ENCODE measurements at regions not wholly inside any gene's neighbourhood (a gene's known extent, or its start where the extent isn't known, plus 50 kb on each side); places are given as distances from the start of the nearest gene placed in this dataset.

DNA sequence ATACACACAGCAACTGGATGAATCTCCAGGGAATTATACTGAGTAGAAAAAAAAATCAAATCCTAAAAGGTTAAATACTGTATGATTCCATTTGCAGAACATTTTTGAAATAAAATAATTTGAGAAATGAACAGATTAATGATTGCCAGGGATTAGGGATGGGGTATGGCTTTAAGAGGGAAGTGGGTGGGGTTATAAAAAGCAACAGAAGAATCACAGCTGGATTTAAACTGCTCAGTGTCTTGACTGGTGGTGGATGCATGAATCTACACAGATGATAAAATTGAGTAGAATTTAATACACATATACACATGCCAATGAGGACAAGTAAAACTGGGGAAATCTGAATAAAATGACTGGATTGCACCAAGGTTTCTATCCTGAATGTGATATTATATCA, 79.7 kb upstream of the GOLGA8B start:
- TF ChIP-seq, protein P1, sequence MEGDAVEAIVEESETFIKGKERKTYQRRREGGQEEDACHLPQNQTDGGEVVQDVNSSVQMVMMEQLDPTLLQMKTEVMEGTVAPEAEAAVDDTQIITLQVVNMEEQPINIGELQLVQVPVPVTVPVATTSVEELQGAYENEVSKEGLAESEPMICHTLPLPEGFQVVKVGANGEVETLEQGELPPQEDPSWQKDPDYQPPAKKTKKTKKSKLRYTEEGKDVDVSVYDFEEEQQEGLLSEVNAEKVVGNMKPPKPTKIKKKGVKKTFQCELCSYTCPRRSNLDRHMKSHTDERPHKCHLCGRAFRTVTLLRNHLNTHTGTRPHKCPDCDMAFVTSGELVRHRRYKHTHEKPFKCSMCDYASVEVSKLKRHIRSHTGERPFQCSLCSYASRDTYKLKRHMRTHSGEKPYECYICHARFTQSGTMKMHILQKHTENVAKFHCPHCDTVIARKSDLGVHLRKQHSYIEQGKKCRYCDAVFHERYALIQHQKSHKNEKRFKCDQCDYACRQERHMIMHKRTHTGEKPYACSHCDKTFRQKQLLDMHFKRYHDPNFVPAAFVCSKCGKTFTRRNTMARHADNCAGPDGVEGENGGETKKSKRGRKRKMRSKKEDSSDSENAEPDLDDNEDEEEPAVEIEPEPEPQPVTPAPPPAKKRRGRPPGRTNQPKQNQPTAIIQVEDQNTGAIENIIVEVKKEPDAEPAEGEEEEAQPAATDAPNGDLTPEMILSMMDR (conservative IDR thresholded peaks at IDR 0.05; ENCODE audit: low read depth, low read length): no peak
- Histone ChIP-seq H3K4me2 (no peak overlapping the region), H3K4me3 (IDR thresholded peaks at IDR 0.05; ENCODE audit: insufficient read depth, low read depth, low read length) (no peak overlapping the region), H3K4me1 (ENCODE audit: low read depth, poor library complexity, severe bottlenecking) (no peaks in the 10 kb centered on the region), H3K27me3 (ENCODE audit: insufficient read depth, low read depth) (no peaks in the 10 kb centered on the region), H2AFZ (ENCODE audit: low read depth) (no peak overlapping the region), H3K9ac (no peak overlapping the region), H3K36me3 (ENCODE audit: insufficient read depth) (no peaks in the 10 kb centered on the region), H3K79me2 (ENCODE audit: insufficient read depth, low read depth) (no peaks in the 10 kb centered on the region), H4K20me1 (ENCODE audit: insufficient read depth) (no peaks in the 10 kb centered on the region), H3K27ac (no peak overlapping the region)

DNA sequence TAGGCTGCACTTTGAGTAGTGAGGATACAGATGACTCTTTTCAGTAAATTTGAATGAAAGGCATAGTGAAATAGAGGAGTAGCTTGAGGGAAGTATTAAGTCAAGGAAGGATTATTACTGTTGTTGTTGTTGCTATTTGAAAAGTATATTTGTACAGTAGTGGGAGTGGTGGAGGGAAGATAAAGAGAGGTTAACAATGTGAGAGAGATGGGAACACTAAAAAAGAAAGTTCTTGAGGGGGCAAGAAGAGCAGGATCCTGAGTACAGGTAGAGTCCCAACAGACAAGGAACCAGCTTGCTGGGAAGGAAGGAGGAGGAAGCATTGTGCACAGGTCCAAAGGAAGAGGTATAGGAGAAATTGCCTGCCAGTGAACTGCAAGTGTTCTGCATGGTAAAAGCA, 75.6 kb upstream of the GOLGA8B start:
- TF ChIP-seq, protein P1 (conservative IDR thresholded peaks at IDR 0.05; ENCODE audit: low read depth, low read length): no peak
- Histone ChIP-seq H3K27ac (no peak overlapping the region), H3K4me3 (IDR thresholded peaks at IDR 0.05; ENCODE audit: insufficient read depth, low read depth, low read length) (no peak overlapping the region), H3K79me2 (ENCODE audit: insufficient read depth, low read depth) (no peaks in the 10 kb centered on the region), H3K4me1 (ENCODE audit: low read depth, poor library complexity, severe bottlenecking) (no peaks in the 10 kb centered on the region), H4K20me1 (ENCODE audit: insufficient read depth) (no peaks in the 10 kb centered on the region), H3K9ac (no peak overlapping the region), H3K27me3 (ENCODE audit: insufficient read depth, low read depth) (no peaks in the 10 kb centered on the region), H3K4me2 (no peak overlapping the region), H2AFZ (ENCODE audit: low read depth) (no peak overlapping the region), H3K36me3 (ENCODE audit: insufficient read depth) (no peaks in the 10 kb centered on the region)

DNA sequence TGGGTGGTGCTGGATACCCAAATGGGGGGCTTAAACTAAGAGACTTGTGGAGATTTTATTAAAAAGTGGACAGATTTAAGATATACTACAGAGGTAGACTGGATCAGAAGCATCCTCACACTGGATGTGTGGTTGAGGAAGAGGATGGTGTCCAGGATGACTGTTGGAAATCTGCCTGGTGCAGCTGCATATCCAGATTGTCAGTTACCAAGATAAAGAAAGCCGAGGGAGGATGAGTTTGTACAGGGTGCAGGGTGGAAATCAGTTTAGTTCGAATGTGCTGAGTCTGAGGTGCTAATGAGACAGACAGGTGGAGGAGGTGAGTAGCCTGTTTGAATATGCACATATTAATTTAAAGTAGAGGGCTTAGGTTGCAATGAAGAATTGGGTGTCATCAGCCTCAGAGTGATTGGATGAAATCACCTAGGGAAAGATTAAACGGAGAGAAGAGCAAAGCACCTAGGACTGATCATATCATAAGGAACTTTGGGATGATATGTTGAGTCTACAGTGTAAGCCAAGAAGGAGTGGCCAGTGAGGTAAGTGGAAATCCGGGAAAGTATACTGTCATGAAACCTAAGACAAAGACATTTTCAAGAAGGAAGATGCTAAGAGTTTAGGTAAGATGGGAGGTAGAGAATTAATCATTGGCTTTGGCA, 74.1 kb upstream of the GOLGA8B start:
- Histone ChIP-seq H3K4me1 (ENCODE audit: low read depth, poor library complexity, severe bottlenecking) (no peaks in the 10 kb centered on the region), H3K9ac (no peak overlapping the region), H4K20me1 (ENCODE audit: insufficient read depth) (no peaks in the 10 kb centered on the region), H3K4me3 (IDR thresholded peaks at IDR 0.05; ENCODE audit: insufficient read depth, low read depth, low read length) (no peak overlapping the region), H3K27ac (no peak overlapping the region), H3K4me2 (no peak overlapping the region), H3K27me3 (ENCODE audit: insufficient read depth, low read depth) (no peaks in the 10 kb centered on the region), H3K36me3 (ENCODE audit: insufficient read depth) (no peaks in the 10 kb centered on the region), H2AFZ (ENCODE audit: low read depth) (no peak overlapping the region), H3K79me2 (ENCODE audit: insufficient read depth, low read depth) (no peaks in the 10 kb centered on the region)
- TF ChIP-seq, protein P1 (conservative IDR thresholded peaks at IDR 0.05; ENCODE audit: low read depth, low read length): no peak

DNA sequence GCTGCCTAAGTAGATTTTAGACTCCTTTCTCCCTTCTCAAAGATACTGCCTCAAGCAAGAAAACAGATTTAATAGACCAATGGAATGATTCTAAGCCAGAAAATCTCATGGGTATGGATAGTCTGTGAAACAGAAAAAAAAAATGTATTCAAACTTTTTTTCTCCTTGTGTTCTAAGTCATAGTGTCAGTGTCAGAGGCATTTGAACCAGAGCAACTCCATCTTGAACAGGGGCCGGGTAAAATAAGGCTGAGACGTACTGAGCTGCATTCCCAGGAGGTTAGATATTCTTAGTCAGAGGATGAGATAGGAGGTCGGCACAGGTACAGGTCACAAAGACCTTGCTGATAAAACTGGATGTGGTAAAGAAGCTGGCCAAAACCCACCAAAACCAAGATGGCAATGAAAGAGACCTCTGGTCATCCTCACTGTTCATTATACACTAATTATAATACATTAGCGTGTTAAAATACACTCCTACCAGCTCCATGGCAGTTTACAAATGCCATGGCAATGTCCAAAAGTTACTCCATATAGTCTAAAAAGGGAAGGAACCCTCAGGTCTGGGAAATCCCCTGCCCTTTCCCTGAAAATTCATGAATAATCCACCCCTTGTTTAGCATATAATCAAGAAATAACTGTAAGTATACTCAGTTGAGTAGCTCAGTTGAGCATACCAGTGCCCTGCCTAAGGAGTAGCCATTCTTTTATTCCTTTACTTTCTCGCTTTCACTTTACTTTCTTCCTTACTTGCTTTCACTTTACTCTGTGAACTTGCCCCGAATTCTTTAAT, 72.8 kb upstream of the GOLGA8B start:
- H3K27me3 ChIP-seq (ENCODE audit: insufficient read depth, low read depth): no peaks in the 10 kb centered on the region
- H3K9ac ChIP-seq: no peak overlapping the region
- no peak overlapping the region for H2AFZ ChIP-seq (ENCODE audit: low read depth)
- no peak overlapping the region for H3K4me2 ChIP-seq
- no peaks in the 10 kb centered on the region for H3K79me2 ChIP-seq (ENCODE audit: insufficient read depth, low read depth)
- H3K4me1 ChIP-seq (ENCODE audit: low read depth, poor library complexity, severe bottlenecking): no peaks in the 10 kb centered on the region
- H4K20me1 ChIP-seq (ENCODE audit: insufficient read depth): no peaks in the 10 kb centered on the region
- TF ChIP-seq, protein P1 (conservative IDR thresholded peaks at IDR 0.05; ENCODE audit: low read depth, low read length): no peak
- no peak overlapping the region for H3K27ac ChIP-seq
- H3K36me3 ChIP-seq (ENCODE audit: insufficient read depth): no peaks in the 10 kb centered on the region
- no peak overlapping the region for H3K4me3 ChIP-seq (IDR thresholded peaks at IDR 0.05; ENCODE audit: insufficient read depth, low read depth, low read length)

Measured in KMS-11 (cell line).